ENCODE measurements at regions not wholly inside any gene's neighbourhood (a gene's known extent, or its start where the extent isn't known, plus 50 kb on each side); places are given as distances from the start of the nearest gene placed in this dataset.

- no peak overlapping the region for H3K27ac ChIP-seq
- peaks cover 0 to 12% (median 0%) of the 10 kb centered on the region in 4 donors for H3K9me3 ChIP-seq
- no peaks in the 10 kb centered on the region for H3K4me1 ChIP-seq
- WGBS, 2 donors = 79 to 88% methylated on average over 4 of the region's 4 CpGs
- H3K36me3 ChIP-seq = no peaks in the 10 kb centered on the region
- DNase-seq (ENCODE audit: low spot score in 2 of 2) = no peak
- no peak overlapping the region for H3K4me3 ChIP-seq
- no peaks in the 10 kb centered on the region for H3K27me3 ChIP-seq
- TF ChIP-seq POLR2A (IDR thresholded peaks at IDR 0.05) (no peak), CTCF (IDR thresholded peaks at IDR 0.05) (no peak), EP300 (IDR thresholded peaks at IDR 0.05) (no peak)
These were observed 248.2 kb downstream of the MAN2A1 start for GRCh38 chr5:109937951-109938350.

- peaks cover 0 to 12% (median 0%) of the 10 kb centered on the region in 4 donors for H3K9me3 ChIP-seq
- no peaks in the 10 kb centered on the region for H3K4me1 ChIP-seq
- no peak overlapping the region for H3K27ac ChIP-seq
- no peak for DNase-seq (ENCODE audit: low spot score in 2 of 2)
- TF ChIP-seq CTCF (IDR thresholded peaks at IDR 0.05) = no peak
- TF ChIP-seq EP300 (IDR thresholded peaks at IDR 0.05) = no peak
- no peak for TF ChIP-seq POLR2A (IDR thresholded peaks at IDR 0.05)
- no peaks in the 10 kb centered on the region for H3K27me3 ChIP-seq
- no peak overlapping the region for H3K4me3 ChIP-seq
- no peaks in the 10 kb centered on the region for H3K36me3 ChIP-seq
- WGBS, 2 donors = 67 to 73% methylated on average over 2 of the region's 2 CpGs
These were observed 248.7 kb downstream of the MAN2A1 start for GRCh38 chr5:109938453-109938852.

GRCh38 chr5:109939116-109939682, 249.5 kb downstream of the MAN2A1 start:
- H3K36me3 ChIP-seq = no peaks in the 10 kb centered on the region

GRCh38 chr5:109942646-109943045, 252.9 kb downstream of the MAN2A1 start:
- Histone ChIP-seq H3K27me3 (no peaks in the 10 kb centered on the region), H3K36me3 (no peaks in the 10 kb centered on the region), H3K9me3 (peaks cover 0 to 12% (median 0%) of the 10 kb centered on the region in 4 donors), H3K27ac (no peak overlapping the region), H3K4me3 (no peak overlapping the region), H3K4me1 (no peaks in the 10 kb centered on the region)
- TF ChIP-seq POLR2A (IDR thresholded peaks at IDR 0.05) (no peak), CTCF (IDR thresholded peaks at IDR 0.05) (no peak), EP300 (IDR thresholded peaks at IDR 0.05) (no peak)
- no peak for DNase-seq (ENCODE audit: low spot score in 2 of 2)
- 76 to 81% methylated on average over 1 of the region's 1 CpG for WGBS, 2 donors

More at GRCh38 chr5:109939116-109939682, 249.5 kb downstream of the MAN2A1 start:
- Histone ChIP-seq H3K9me3 (peaks cover 0 to 12% (median 0%) of the 10 kb centered on the region in 4 donors), H3K27ac (no peak overlapping the region), H3K4me1 (no peaks in the 10 kb centered on the region), H3K27me3 (no peaks in the 10 kb centered on the region), H3K4me3 (no peak overlapping the region)
- DNase-seq (ENCODE audit: low spot score in 2 of 2) = no peak
- WGBS, 2 donors = 94 to 96% methylated on average over 6 to 7 of the region's 7 CpGs
- TF ChIP-seq EP300 (IDR thresholded peaks at IDR 0.05) (no peak), POLR2A (IDR thresholded peaks at IDR 0.05) (no peak), CTCF (IDR thresholded peaks at IDR 0.05) (no peak)

- Histone ChIP-seq H3K4me3 (no peak overlapping the region), H3K27ac (no peak overlapping the region), H3K4me1 (no peaks in the 10 kb centered on the region), H3K36me3 (no peaks in the 10 kb centered on the region), H3K9me3 (peaks cover 0 to 12% (median 0%) of the 10 kb centered on the region in 4 donors), H3K27me3 (no peaks in the 10 kb centered on the region)
- TF ChIP-seq CTCF (IDR thresholded peaks at IDR 0.05) = no peak
- TF ChIP-seq EP300 (IDR thresholded peaks at IDR 0.05) = no peak
- TF ChIP-seq POLR2A (IDR thresholded peaks at IDR 0.05) = no peak
- no peak for DNase-seq (ENCODE audit: low spot score in 2 of 2)
- 55 to 59% methylated on average over 3 of the region's 3 CpGs for WGBS, 2 donors
These were observed 254.0 kb downstream of the MAN2A1 start for GRCh38 chr5:109943701-109944235.
